WTC11 (cell line): ENCODE measurements at regions not wholly inside any gene's neighbourhood (a gene's known extent, or its start where the extent isn't known, plus 50 kb on each side); places are given as distances from the start of the nearest gene placed in this dataset.

Experiments used
- ATAC-seq: fragments of 200-7000 bp; cut with Tn5 transposase; 2 replicates; pipeline ENCODE4 v1.10.0; 2021; ENCODE audit warnings: mild to moderate bottlenecking, moderate library complexity
- CTCF ChIA-PET: fragments of 300-600 bp; sonication (Branson Sonifier 250); formaldehyde crosslinking; loops from one replicate; lab custom pipeline; 2021; ENCODE audit warnings: antibody characterized with exemption; lab: Charles Lee
- POLR2A ChIA-PET: fragments of 350-600 bp; sonication (Branson Sonifier 250); formaldehyde crosslinking; loops from one replicate; lab custom pipeline; 2021; ENCODE audit warnings: antibody characterized with exemption; lab: Charles Lee
- DNase-seq: peaks from one replicate; pipeline ENCODE4 v3.0.0; 2021; ENCODE audit warnings: low spot score
- H3K27ac Mint-ChIP-seq: 2 replicates; pipeline ENCODE4 v1.8.0; 2021; ENCODE audit warnings: mixed read lengths
- H3K27me3 Mint-ChIP-seq: 2 replicates; pipeline ENCODE4 v1.8.0; 2021; ENCODE audit warnings: low read depth, mild to moderate bottlenecking, moderate library complexity, mixed read lengths
- H3K36me3 Mint-ChIP-seq: 2 replicates; pipeline ENCODE4 v1.8.0; 2021; ENCODE audit warnings: mixed read lengths
- H3K4me1 Mint-ChIP-seq: 2 replicates; pipeline ENCODE4 v1.8.0; 2022; ENCODE audit warnings: mixed read lengths
- H3K4me3 Mint-ChIP-seq: 2 replicates; pipeline ENCODE4 v1.8.0; 2021; ENCODE audit warnings: mild to moderate bottlenecking, moderate library complexity, mixed read lengths
- H3K9me3 Mint-ChIP-seq: 2 replicates; pipeline ENCODE4 v1.8.0; 2021; ENCODE audit warnings: mixed read lengths
- ATF1 ChIP-seq: sonication (generic); formaldehyde crosslinking; IDR thresholded peaks from 2 replicates; pipeline ENCODE4 v1.8.1; 2023; ENCODE audit warnings: mild to moderate bottlenecking, moderate library complexity, missing genetic modification reagents
- CREB1 ChIP-seq: sonication (generic); formaldehyde crosslinking; IDR thresholded peaks from 2 replicates; pipeline ENCODE4 v1.8.0; 2023; ENCODE audit warnings: mild to moderate bottlenecking, missing genetic modification reagents
- ETV6 ChIP-seq: sonication (generic); formaldehyde crosslinking; IDR thresholded peaks from 2 replicates; pipeline ENCODE4 v1.8.1; 2022; ENCODE audit warnings: mild to moderate bottlenecking, missing genetic modification reagents
- FOXJ3 ChIP-seq: sonication (generic); formaldehyde crosslinking; IDR thresholded peaks from 2 replicates; pipeline ENCODE4 v1.9.0; 2021; ENCODE audit warnings: missing genetic modification reagents, mild to moderate bottlenecking, borderline replicate concordance
- GABPB1 ChIP-seq: sonication (generic); formaldehyde crosslinking; IDR thresholded peaks from 2 replicates; pipeline ENCODE4 v1.8.1; 2023; ENCODE audit warnings: mild to moderate bottlenecking, missing genetic modification reagents
- GRHL2 ChIP-seq: fragments of 250-450 bp; sonication (Bioruptor Pico); IDR thresholded peaks from 2 replicates; pipeline ENCODE4 v1.8.0; 2022; ENCODE audit warnings: mild to moderate bottlenecking, moderate library complexity; ENCODE audit not compliant: insufficient replicate concordance, severe bottlenecking
- GTF2I ChIP-seq: fragments of 250-450 bp; sonication (Bioruptor Pico); conservative IDR thresholded peaks from 2 replicates; pipeline ENCODE4 v1.4.0; 2021; ENCODE audit warnings: mild to moderate bottlenecking
- IRF2 ChIP-seq: sonication (generic); formaldehyde crosslinking; IDR thresholded peaks from 2 replicates; pipeline ENCODE4 v1.8.0; 2022; ENCODE audit warnings: low read depth, missing genetic modification reagents, borderline replicate concordance
- NFATC4 ChIP-seq: fragments of 250-450 bp; sonication (Bioruptor Pico); IDR thresholded peaks from 2 replicates; pipeline ENCODE4 v1.9.0; 2021; ENCODE audit warnings: mild to moderate bottlenecking
- NFYB ChIP-seq: sonication (generic); formaldehyde crosslinking; conservative IDR thresholded peaks from 2 replicates; pipeline ENCODE4 v1.8.0; 2022; ENCODE audit warnings: low read depth, missing genetic modification reagents
- NR2C2 ChIP-seq: sonication (generic); formaldehyde crosslinking; IDR thresholded peaks from 2 replicates; pipeline ENCODE4 v1.8.0; 2022; ENCODE audit warnings: mild to moderate bottlenecking, missing genetic modification reagents
- NR3C1 ChIP-seq: sonication (generic); formaldehyde crosslinking; conservative IDR thresholded peaks from 2 replicates; pipeline ENCODE4 v1.8.1; 2023; ENCODE audit warnings: low read depth, mild to moderate bottlenecking, missing genetic modification reagents
- OVOL2 ChIP-seq: fragments of 250-450 bp; sonication (Bioruptor Pico); IDR thresholded peaks from 2 replicates; pipeline ENCODE4 v1.9.0; 2021; ENCODE audit warnings: mild to moderate bottlenecking, borderline replicate concordance
- TEAD4 ChIP-seq: sonication (generic); formaldehyde crosslinking; IDR thresholded peaks from 2 replicates; pipeline ENCODE4 v1.8.0; 2022; ENCODE audit warnings: mild to moderate bottlenecking, missing genetic modification reagents
- ZNF121 ChIP-seq: sonication (generic); formaldehyde crosslinking; IDR thresholded peaks from 2 replicates; pipeline ENCODE4 v1.8.0; 2023; ENCODE audit warnings: missing genetic modification reagents
- ZNF138 ChIP-seq: sonication (generic); formaldehyde crosslinking; conservative IDR thresholded peaks from 2 replicates; pipeline ENCODE4 v1.8.1; 2022; ENCODE audit warnings: mild to moderate bottlenecking, moderate library complexity, missing genetic modification reagents
- TF ChIP-seq, protein P1 (sequence below): fragments of 250-450 bp; sonication (Bioruptor Pico); IDR thresholded peaks from 2 replicates; pipeline ENCODE4 v1.9.0; 2021; ENCODE audit warnings: mild to moderate bottlenecking
- TF ChIP-seq, protein P2 (sequence below): sonication (generic); formaldehyde crosslinking; IDR thresholded peaks from 2 replicates; pipeline ENCODE4 v1.8.1; 2023; ENCODE audit warnings: mild to moderate bottlenecking, missing genetic modification reagents
- TF ChIP-seq, protein P3 (sequence below): sonication (generic); formaldehyde crosslinking; IDR thresholded peaks from 2 replicates; pipeline ENCODE4 v1.8.1; 2022; ENCODE audit warnings: mild to moderate bottlenecking, moderate library complexity, missing genetic modification reagents
- TF ChIP-seq, protein P4 (sequence below): fragments of 250-450 bp; sonication (Bioruptor Pico); IDR thresholded peaks from 2 replicates; pipeline ENCODE4 v1.9.0; 2021; ENCODE audit warnings: moderate library complexity, mild to moderate bottlenecking, inconsistent platforms, borderline replicate concordance
- TF ChIP-seq, protein P5 (sequence below): sonication (generic); formaldehyde crosslinking; IDR thresholded peaks from 2 replicates; pipeline ENCODE4 v1.8.1; 2022; ENCODE audit warnings: missing genetic modification reagents, borderline replicate concordance
- TF ChIP-seq, protein P6 (sequence below): fragments of 250-450 bp; sonication (Bioruptor Pico); conservative IDR thresholded peaks from 2 replicates; pipeline ENCODE4 v1.9.0; 2021; ENCODE audit warnings: mild to moderate bottlenecking
- TF ChIP-seq, protein P7 (sequence below): sonication (generic); formaldehyde crosslinking; IDR thresholded peaks from 2 replicates; pipeline ENCODE4 v1.8.1; 2023; ENCODE audit warnings: mild to moderate bottlenecking, missing genetic modification reagents
- TF ChIP-seq, protein P8 (sequence below): sonication (generic); formaldehyde crosslinking; IDR thresholded peaks from 2 replicates; pipeline ENCODE4 v1.8.0; 2023; ENCODE audit warnings: missing genetic modification reagents

DNA sequence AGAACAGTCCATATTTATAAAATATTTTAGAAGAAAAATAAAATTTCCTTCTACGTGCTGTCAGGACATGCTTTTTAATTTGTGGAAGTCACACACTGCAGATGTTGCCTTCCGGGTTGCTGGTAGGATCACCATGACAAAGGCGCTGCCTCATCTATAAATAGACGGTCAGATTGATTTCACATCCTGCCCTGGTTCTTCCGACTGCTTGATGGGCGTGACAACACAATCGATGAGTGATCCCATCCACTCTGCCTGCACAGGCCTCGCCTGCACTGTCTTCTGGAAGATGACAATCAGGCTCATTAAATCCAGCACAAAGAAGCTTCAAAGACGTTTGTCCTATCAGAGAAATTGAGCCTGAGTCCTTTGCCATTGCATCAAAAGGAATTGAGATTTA, 318.9 kb upstream of the TRIB2 start:
- ATAC-seq (peak; percentile 51; the same call in 1 of the 2 replicates), DNase-seq (no peak)
- Mint-ChIP-seq H3K4me3 (no peak overlapping the region), H3K27me3 (peaks cover 11% of the 10 kb centered on the region), H3K27ac (no peak overlapping the region), H3K36me3 (peaks cover 20% of the 10 kb centered on the region), H3K4me1 (peaks cover 49% of the 10 kb centered on the region), H3K9me3 (peaks cover 22% of the 10 kb centered on the region)
- CTCF ChIA-PET, result no interaction called here
- no peak for TF ChIP-seq NFATC4 (CRISPR knock-in tag)
- TF ChIP-seq, protein P1, sequence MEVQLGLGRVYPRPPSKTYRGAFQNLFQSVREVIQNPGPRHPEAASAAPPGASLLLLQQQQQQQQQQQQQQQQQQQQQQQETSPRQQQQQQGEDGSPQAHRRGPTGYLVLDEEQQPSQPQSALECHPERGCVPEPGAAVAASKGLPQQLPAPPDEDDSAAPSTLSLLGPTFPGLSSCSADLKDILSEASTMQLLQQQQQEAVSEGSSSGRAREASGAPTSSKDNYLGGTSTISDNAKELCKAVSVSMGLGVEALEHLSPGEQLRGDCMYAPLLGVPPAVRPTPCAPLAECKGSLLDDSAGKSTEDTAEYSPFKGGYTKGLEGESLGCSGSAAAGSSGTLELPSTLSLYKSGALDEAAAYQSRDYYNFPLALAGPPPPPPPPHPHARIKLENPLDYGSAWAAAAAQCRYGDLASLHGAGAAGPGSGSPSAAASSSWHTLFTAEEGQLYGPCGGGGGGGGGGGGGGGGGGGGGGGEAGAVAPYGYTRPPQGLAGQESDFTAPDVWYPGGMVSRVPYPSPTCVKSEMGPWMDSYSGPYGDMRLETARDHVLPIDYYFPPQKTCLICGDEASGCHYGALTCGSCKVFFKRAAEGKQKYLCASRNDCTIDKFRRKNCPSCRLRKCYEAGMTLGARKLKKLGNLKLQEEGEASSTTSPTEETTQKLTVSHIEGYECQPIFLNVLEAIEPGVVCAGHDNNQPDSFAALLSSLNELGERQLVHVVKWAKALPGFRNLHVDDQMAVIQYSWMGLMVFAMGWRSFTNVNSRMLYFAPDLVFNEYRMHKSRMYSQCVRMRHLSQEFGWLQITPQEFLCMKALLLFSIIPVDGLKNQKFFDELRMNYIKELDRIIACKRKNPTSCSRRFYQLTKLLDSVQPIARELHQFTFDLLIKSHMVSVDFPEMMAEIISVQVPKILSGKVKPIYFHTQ (CRISPR knock-in tag), result no peak
- TF ChIP-seq, protein P2, sequence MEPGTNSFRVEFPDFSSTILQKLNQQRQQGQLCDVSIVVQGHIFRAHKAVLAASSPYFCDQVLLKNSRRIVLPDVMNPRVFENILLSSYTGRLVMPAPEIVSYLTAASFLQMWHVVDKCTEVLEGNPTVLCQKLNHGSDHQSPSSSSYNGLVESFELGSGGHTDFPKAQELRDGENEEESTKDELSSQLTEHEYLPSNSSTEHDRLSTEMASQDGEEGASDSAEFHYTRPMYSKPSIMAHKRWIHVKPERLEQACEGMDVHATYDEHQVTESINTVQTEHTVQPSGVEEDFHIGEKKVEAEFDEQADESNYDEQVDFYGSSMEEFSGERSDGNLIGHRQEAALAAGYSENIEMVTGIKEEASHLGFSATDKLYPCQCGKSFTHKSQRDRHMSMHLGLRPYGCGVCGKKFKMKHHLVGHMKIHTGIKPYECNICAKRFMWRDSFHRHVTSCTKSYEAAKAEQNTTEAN (CRISPR knock-in tag), result no peak
- TF ChIP-seq TEAD4 (CRISPR knock-in tag), result no peak
- no peak for TF ChIP-seq NFYB
- TF ChIP-seq, protein P3, sequence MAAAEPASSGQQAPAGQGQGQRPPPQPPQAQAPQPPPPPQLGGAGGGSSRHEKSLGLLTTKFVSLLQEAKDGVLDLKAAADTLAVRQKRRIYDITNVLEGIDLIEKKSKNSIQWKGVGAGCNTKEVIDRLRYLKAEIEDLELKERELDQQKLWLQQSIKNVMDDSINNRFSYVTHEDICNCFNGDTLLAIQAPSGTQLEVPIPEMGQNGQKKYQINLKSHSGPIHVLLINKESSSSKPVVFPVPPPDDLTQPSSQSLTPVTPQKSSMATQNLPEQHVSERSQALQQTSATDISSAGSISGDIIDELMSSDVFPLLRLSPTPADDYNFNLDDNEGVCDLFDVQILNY, result no peak
- no peak for TF ChIP-seq CREB1 (CRISPR knock-in tag)
- TF ChIP-seq ATF1, result no peak
- TF ChIP-seq, protein P4, sequence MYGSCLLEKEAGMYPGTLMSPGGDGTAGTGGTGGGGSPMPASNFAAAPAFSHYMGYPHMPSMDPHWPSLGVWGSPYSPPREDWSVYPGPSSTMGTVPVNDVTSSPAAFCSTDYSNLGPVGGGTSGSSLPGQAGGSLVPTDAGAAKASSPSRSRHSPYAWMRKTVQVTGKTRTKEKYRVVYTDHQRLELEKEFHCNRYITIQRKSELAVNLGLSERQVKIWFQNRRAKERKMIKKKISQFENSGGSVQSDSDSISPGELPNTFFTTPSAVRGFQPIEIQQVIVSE (CRISPR knock-in tag), result no peak
- TF ChIP-seq GABPB1 (CRISPR knock-in tag), result no peak
- TF ChIP-seq FOXJ3, result no peak
- no peak for TF ChIP-seq NR3C1 (CRISPR knock-in tag)
- TF ChIP-seq ZNF138 (CRISPR knock-in tag), result no peak
- TF ChIP-seq, protein P5, sequence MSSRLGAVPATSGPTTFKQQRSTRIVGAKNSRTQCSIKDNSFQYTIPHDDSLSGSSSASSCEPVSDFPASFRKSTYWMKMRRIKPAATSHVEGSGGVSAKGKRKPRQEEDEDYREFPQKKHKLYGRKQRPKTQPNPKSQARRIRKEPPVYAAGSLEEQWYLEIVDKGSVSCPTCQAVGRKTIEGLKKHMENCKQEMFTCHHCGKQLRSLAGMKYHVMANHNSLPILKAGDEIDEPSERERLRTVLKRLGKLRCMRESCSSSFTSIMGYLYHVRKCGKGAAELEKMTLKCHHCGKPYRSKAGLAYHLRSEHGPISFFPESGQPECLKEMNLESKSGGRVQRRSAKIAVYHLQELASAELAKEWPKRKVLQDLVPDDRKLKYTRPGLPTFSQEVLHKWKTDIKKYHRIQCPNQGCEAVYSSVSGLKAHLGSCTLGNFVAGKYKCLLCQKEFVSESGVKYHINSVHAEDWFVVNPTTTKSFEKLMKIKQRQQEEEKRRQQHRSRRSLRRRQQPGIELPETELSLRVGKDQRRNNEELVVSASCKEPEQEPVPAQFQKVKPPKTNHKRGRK (CRISPR knock-in tag), result no peak
- TF ChIP-seq NR2C2 (CRISPR knock-in tag), result no peak
- no peak for TF ChIP-seq GTF2I
- TF ChIP-seq ETV6 (CRISPR knock-in tag), result no peak
- POLR2A ChIA-PET, result no interaction called here

DNA sequence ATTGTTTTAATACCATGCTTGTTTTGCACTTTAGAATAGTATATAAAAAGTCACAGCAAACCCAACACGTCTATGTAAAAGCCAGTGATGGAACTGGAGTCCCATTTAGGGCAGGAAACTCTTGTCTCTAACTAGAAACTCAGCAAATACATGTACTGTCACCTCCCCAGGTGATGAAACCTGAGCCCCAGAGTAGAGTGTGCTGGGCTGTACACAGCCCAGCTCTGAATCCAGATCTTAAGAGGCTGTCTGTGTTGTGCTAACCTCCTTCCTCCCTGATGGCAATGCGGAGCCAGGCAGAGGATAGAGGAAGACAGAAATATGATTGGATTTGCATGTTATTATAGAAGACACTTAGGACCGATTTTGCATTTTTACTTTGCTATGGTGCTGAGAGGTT, 317.5 kb upstream of the TRIB2 start:
- Mint-ChIP-seq H3K4me1 (peaks cover 51% of the 10 kb centered on the region), H3K4me3 (no peak overlapping the region), H3K36me3 (peaks cover 30% of the 10 kb centered on the region), H3K27me3 (peaks cover 15% of the 10 kb centered on the region), H3K9me3 (peaks cover 31% of the 10 kb centered on the region), H3K27ac (no peak overlapping the region)
- CTCF ChIA-PET, result interaction anchor here (0.5 kb wide), 1 partner anchor 567 kb away, joined by 3 read pairs; no protein-coding TSS in a partner anchor
- peak; percentile 66 for ATAC-seq
- DNase-seq, result no peak
- POLR2A ChIA-PET, result no interaction called here
- TF ChIP-seq, protein P6, sequence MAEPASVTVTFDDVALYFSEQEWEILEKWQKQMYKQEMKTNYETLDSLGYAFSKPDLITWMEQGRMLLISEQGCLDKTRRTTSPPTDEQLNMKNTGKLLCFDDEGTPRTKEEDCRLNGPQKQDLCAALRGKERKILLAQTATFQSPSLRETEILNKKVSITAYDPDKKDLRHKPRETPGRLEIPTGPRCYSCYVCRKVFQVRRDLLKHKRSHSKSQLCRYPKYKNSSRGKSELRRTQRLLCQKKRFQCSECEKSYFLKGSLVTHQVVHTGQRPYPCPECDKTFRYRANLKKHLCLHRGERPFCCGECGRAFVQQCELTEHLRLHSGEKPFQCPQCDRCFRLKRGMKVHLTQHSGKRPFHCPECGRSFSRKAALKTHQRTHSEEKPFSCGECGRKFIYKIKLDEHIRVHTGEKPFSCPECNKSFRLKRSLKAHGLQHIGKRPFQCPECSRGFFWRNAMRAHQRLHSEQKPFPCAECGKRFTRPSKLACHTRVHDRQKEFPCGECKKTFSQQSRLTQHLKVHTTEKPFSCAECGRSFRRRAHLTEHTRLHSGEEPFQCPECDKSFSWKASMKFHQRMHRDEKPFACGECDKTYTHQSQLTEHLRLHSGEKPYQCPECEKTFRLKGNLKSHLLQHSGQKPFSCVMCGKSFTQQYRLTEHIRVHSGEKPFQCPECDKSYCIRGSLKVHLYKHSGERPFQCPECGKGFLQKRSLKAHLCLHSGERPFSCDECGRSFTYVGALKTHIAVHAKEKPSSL (CRISPR knock-in tag), result no peak
- TF ChIP-seq ZNF121 (no peak), GRHL2 (CRISPR knock-in tag) (no peak), OVOL2 (CRISPR knock-in tag) (no peak), IRF2 (no peak)
- TF ChIP-seq, protein P7, sequence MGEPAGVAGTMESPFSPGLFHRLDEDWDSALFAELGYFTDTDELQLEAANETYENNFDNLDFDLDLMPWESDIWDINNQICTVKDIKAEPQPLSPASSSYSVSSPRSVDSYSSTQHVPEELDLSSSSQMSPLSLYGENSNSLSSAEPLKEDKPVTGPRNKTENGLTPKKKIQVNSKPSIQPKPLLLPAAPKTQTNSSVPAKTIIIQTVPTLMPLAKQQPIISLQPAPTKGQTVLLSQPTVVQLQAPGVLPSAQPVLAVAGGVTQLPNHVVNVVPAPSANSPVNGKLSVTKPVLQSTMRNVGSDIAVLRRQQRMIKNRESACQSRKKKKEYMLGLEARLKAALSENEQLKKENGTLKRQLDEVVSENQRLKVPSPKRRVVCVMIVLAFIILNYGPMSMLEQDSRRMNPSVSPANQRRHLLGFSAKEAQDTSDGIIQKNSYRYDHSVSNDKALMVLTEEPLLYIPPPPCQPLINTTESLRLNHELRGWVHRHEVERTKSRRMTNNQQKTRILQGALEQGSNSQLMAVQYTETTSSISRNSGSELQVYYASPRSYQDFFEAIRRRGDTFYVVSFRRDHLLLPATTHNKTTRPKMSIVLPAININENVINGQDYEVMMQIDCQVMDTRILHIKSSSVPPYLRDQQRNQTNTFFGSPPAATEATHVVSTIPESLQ (CRISPR knock-in tag), result no peak
- TF ChIP-seq, protein P8, sequence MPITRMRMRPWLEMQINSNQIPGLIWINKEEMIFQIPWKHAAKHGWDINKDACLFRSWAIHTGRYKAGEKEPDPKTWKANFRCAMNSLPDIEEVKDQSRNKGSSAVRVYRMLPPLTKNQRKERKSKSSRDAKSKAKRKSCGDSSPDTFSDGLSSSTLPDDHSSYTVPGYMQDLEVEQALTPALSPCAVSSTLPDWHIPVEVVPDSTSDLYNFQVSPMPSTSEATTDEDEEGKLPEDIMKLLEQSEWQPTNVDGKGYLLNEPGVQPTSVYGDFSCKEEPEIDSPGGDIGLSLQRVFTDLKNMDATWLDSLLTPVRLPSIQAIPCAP (CRISPR knock-in tag), result no peak
